ENCODE measurements at regions not wholly inside any gene's neighbourhood (a gene's known extent, or its start where the extent isn't known, plus 50 kb on each side); places are given as distances from the start of the nearest gene placed in this dataset.

DNA sequence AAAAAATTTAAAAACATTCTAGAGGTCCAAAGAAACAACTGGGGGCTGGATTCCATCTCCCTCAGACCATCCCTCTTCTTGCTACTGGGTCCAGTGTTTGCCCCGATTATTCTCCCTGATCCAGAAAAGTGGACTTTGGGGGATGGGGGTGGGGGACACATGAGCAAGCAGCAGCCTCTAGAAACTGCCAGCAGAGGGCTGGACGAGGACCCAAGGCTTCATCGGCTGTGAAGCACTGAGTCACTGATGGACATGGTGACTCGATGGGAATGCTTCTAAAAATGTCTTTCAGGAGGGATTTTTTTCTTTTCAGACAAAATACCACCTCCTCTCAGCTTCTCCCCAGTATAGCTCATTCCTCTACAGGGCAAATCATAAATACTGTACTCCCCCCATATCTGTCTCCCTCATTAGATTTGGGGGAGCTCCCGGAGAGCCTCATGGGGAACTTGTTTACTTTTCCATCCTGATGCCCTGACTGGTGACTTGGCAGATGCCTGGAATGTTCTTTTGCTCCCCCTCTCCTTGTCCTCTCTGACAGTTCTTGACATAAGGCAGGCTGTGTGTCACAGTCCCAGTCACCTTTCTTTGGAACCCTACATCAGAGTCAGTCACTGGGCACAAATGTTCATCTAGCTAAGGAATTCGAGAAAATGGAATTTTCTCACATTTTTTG is 67.2 kb upstream of the STC2 start:
- TF ChIP-seq ZNF174 (tag by site-specific recombination; IDR thresholded peaks at IDR 0.05) (no peak), ZNF664 (tag by site-specific recombination; IDR thresholded peaks at IDR 0.05) (no peak), ZNF423 (tag by site-specific recombination; IDR thresholded peaks at IDR 0.05) (no peak), ZNF157 (tag by site-specific recombination; IDR thresholded peaks at IDR 0.05) (no peak), ZNF777 (tag by site-specific recombination; IDR thresholded peaks at IDR 0.05; ENCODE audit: borderline replicate concordance) (no peak), ZNF184 (tag by site-specific recombination; IDR thresholded peaks at IDR 0.05) (no peak), ZBTB20 (tag by site-specific recombination; IDR thresholded peaks at IDR 0.05) (no peak), ZIC2 (tag by site-specific recombination; IDR thresholded peaks at IDR 0.05) (no peak), KLF16 (tag by site-specific recombination; IDR thresholded peaks at IDR 0.05) (no peak), PRDM6 (tag by site-specific recombination; IDR thresholded peaks at IDR 0.05) (no peak), ZSCAN30 (tag by site-specific recombination; IDR thresholded peaks at IDR 0.05) (no peak), ZNF140 (tag by site-specific recombination; IDR thresholded peaks at IDR 0.05) (no peak), ZSCAN16 (tag by site-specific recombination; IDR thresholded peaks at IDR 0.05) (no peak), KLF1 (tag by site-specific recombination; IDR thresholded peaks at IDR 0.05) (no peak)
- TF ChIP-seq, protein P1, sequence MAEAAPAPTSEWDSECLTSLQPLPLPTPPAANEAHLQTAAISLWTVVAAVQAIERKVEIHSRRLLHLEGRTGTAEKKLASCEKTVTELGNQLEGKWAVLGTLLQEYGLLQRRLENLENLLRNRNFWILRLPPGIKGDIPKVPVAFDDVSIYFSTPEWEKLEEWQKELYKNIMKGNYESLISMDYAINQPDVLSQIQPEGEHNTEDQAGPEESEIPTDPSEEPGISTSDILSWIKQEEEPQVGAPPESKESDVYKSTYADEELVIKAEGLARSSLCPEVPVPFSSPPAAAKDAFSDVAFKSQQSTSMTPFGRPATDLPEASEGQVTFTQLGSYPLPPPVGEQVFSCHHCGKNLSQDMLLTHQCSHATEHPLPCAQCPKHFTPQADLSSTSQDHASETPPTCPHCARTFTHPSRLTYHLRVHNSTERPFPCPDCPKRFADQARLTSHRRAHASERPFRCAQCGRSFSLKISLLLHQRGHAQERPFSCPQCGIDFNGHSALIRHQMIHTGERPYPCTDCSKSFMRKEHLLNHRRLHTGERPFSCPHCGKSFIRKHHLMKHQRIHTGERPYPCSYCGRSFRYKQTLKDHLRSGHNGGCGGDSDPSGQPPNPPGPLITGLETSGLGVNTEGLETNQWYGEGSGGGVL (tag by site-specific recombination; IDR thresholded peaks at IDR 0.05) = no peak
- TF ChIP-seq, protein P2, sequence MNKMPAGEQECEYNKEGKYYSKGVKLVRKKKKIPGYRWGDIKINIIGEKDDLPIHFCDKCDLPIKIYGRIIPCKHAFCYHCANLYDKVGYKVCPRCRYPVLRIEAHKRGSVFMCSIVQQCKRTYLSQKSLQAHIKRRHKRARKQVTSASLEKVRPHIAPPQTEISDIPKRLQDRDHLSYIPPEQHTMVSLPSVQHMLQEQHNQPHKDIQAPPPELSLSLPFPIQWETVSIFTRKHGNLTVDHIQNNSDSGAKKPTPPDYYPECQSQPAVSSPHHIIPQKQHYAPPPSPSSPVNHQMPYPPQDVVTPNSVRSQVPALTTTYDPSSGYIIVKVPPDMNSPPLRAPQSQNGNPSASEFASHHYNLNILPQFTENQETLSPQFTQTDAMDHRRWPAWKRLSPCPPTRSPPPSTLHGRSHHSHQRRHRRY (tag by site-specific recombination; IDR thresholded peaks at IDR 0.05) = no peak
- TF ChIP-seq, protein P3, sequence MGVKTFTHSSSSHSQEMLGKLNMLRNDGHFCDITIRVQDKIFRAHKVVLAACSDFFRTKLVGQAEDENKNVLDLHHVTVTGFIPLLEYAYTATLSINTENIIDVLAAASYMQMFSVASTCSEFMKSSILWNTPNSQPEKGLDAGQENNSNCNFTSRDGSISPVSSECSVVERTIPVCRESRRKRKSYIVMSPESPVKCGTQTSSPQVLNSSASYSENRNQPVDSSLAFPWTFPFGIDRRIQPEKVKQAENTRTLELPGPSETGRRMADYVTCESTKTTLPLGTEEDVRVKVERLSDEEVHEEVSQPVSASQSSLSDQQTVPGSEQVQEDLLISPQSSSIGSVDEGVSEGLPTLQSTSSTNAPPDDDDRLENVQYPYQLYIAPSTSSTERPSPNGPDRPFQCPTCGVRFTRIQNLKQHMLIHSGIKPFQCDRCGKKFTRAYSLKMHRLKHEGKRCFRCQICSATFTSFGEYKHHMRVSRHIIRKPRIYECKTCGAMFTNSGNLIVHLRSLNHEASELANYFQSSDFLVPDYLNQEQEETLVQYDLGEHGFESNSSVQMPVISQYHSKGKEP (tag by site-specific recombination; IDR thresholded peaks at IDR 0.05) = no peak
- Histone ChIP-seq H3K27ac (ENCODE audit: extremely low read depth, low read depth, low read length) (no peak overlapping the region), H3K36me3 (ENCODE audit: control insufficient read depth in 2 of 2, insufficient read depth in 1 of 2, low read length in 2 of 2) (no peaks in the 10 kb centered on the region), H3K4me1 (ENCODE audit: control insufficient read depth, insufficient read depth, low read length) (no peaks in the 10 kb centered on the region), H3K4me3 (ENCODE audit: low read depth, low read length) (no peak overlapping the region), H3K9me3 (ENCODE audit: control insufficient read depth, insufficient read depth, low read depth, low read length) (no peaks in the 10 kb centered on the region)
- CTCF ChIA-PET = interaction anchor here (0.6 to 1.1 kb wide), 5 partner anchors 56 to 684 kb away, joined by 3 to 5 read pairs (median 3); no protein-coding TSS in a partner anchor
- POLR2A ChIA-PET = no interaction called here

DNA sequence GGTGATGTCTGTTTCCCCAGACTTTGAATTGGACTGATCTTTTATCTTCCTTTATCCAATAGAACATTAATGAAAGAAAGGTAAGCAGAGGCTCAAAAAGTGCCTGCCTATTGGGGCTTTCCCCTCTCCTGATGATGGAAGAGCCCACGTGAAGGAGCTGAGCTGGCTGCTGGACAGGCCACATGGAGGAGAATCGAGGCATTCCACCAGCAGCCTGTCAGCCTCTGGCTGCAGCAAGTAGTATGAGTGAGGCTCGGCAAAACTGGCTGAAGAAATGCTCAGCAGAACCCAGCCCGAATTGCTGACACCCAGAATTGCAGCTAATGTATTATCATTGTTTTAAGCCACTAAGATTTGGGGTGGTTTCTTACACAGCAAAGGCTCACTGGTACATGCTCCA is 66.5 kb upstream of the STC2 start:
- Histone ChIP-seq H3K4me3 (ENCODE audit: low read depth, low read length) (no peak overlapping the region), H3K36me3 (ENCODE audit: control insufficient read depth in 2 of 2, insufficient read depth in 1 of 2, low read length in 2 of 2) (no peaks in the 10 kb centered on the region), H3K9me3 (ENCODE audit: control insufficient read depth, insufficient read depth, low read depth, low read length) (no peaks in the 10 kb centered on the region), H3K27ac (ENCODE audit: extremely low read depth, low read depth, low read length) (no peak overlapping the region), H3K4me1 (ENCODE audit: control insufficient read depth, insufficient read depth, low read length) (no peaks in the 10 kb centered on the region)
- no peak for TF ChIP-seq ZBTB21 (tag by site-specific recombination; IDR thresholded peaks at IDR 0.05)
- no peak for TF ChIP-seq ZEB2 (tag by site-specific recombination; IDR thresholded peaks at IDR 0.05)
- TF ChIP-seq MYNN (tag by site-specific recombination; IDR thresholded peaks at IDR 0.05; ENCODE audit: borderline replicate concordance) = no peak
- no peak for TF ChIP-seq ZNF121 (tag by site-specific recombination; IDR thresholded peaks at IDR 0.05)
- TF ChIP-seq ZNF529 (tag by site-specific recombination; IDR thresholded peaks at IDR 0.05; ENCODE audit: insufficient replicate concordance) = no peak
- no peak for TF ChIP-seq ZNF184 (tag by site-specific recombination; IDR thresholded peaks at IDR 0.05)
- no peak for TF ChIP-seq ZNF530 (tag by site-specific recombination; IDR thresholded peaks at IDR 0.05; ENCODE audit: low read depth)
- ChIA-PET CTCF (interaction anchor here (0.7 to 1.1 kb wide), 3 partner anchors 23 to 63 kb away, joined by 3 to 5 read pairs (median 4); no protein-coding TSS in a partner anchor), POLR2A (no interaction called here)
